BLaER1 (cell line): ENCODE measurements at regions not wholly inside any gene's neighbourhood (a gene's known extent, or its start where the extent isn't known, plus 50 kb on each side); places are given as distances from the start of the nearest gene placed in this dataset.

Experiments
- H3K27ac ChIP-seq: shearing (Covaris generic); formaldehyde crosslinking; 2 replicates; pipeline ENCODE4 v1.8.1; 2022
- H3K27me3 ChIP-seq: shearing (Covaris generic); formaldehyde crosslinking; 2 replicates; pipeline ENCODE4 v1.8.1; 2022
- H3K36me3 ChIP-seq: shearing (Covaris generic); formaldehyde crosslinking; 2 replicates; pipeline ENCODE4 v1.8.1; 2022
- H3K4me1 ChIP-seq: shearing (Covaris generic); formaldehyde crosslinking; 2 replicates; pipeline ENCODE4 v1.8.1; 2022
- H3K4me2 ChIP-seq: shearing (Covaris generic); formaldehyde crosslinking; 2 replicates; pipeline ENCODE4 v1.8.1; 2022
- H3K4me3 ChIP-seq: shearing (Covaris generic); formaldehyde crosslinking; 2 replicates; pipeline ENCODE4 v1.8.1; 2022
- H3K9ac ChIP-seq: shearing (Covaris generic); formaldehyde crosslinking; 2 replicates; pipeline ENCODE4 v1.8.1; 2022
- H3K9me3 ChIP-seq: shearing (Covaris generic); formaldehyde crosslinking; 2 replicates; pipeline ENCODE4 v1.8.1; 2022
- H4K20me1 ChIP-seq: shearing (Covaris generic); formaldehyde crosslinking; 2 replicates; pipeline ENCODE4 v1.8.1; 2022
- Cebpa-rat ChIP-seq: shearing (Covaris generic); IDR thresholded peaks from 2 replicates; pipeline ENCODE4 v1.8.1; 2022

- Histone ChIP-seq H3K27me3 (no peaks in the 10 kb centered on the region), H3K9ac (no peak overlapping the region)
Observed at GRCh38 chr10:1977461-1977860, 240.1 kb upstream of the ADARB2 start.

GRCh38 chr10:1972406-1972805, 235.1 kb upstream of the ADARB2 start:
- Histone ChIP-seq H3K27me3 (no peaks in the 10 kb centered on the region), H3K4me3 (no peak overlapping the region), H3K4me1 (no peaks in the 10 kb centered on the region), H4K20me1 (no peaks in the 10 kb centered on the region), H3K9ac (no peak overlapping the region), H3K36me3 (no peaks in the 10 kb centered on the region), H3K4me2 (no peak overlapping the region), H3K27ac (no peak overlapping the region), H3K9me3 (peaks cover 14% of the 10 kb centered on the region)
- no peak for TF ChIP-seq Cebpa-rat

More at GRCh38 chr10:1977461-1977860, 240.1 kb upstream of the ADARB2 start:
- Histone ChIP-seq H3K4me1 (no peaks in the 10 kb centered on the region), H3K4me2 (no peak overlapping the region), H4K20me1 (no peaks in the 10 kb centered on the region), H3K36me3 (no peaks in the 10 kb centered on the region), H3K9me3 (peaks cover 12% of the 10 kb centered on the region), H3K4me3 (no peak overlapping the region), H3K27ac (no peak overlapping the region)
- no peak for TF ChIP-seq Cebpa-rat

- no peak for TF ChIP-seq Cebpa-rat
- no peak overlapping the region for H3K27ac ChIP-seq
- H3K27me3 ChIP-seq = no peaks in the 10 kb centered on the region
- H3K9me3 ChIP-seq = peaks cover 14% of the 10 kb centered on the region
- H4K20me1 ChIP-seq = no peaks in the 10 kb centered on the region
- H3K9ac ChIP-seq = no peak overlapping the region
- no peaks in the 10 kb centered on the region for H3K4me1 ChIP-seq
- H3K4me2 ChIP-seq = no peak overlapping the region
- H3K36me3 ChIP-seq = no peaks in the 10 kb centered on the region
- H3K4me3 ChIP-seq = no peak overlapping the region
Observed at GRCh38 chr10:1968257-1969033, 231.1 kb upstream of the ADARB2 start.

- no peak for TF ChIP-seq Cebpa-rat
- Histone ChIP-seq H3K9ac (no peak overlapping the region), H3K9me3 (peaks cover 3% of the 10 kb centered on the region), H3K4me2 (no peak overlapping the region), H3K4me3 (no peak overlapping the region), H3K4me1 (no peaks in the 10 kb centered on the region), H3K36me3 (no peaks in the 10 kb centered on the region), H3K27ac (no peak overlapping the region), H3K27me3 (no peaks in the 10 kb centered on the region), H4K20me1 (no peaks in the 10 kb centered on the region)
Observed at GRCh38 chr10:1966712-1967376, 229.5 kb upstream of the ADARB2 start.

- H4K20me1 ChIP-seq = no peaks in the 10 kb centered on the region
- H3K36me3 ChIP-seq = no peaks in the 10 kb centered on the region
- H3K4me2 ChIP-seq = no peak overlapping the region
- H3K4me1 ChIP-seq = no peaks in the 10 kb centered on the region
- H3K4me3 ChIP-seq = no peak overlapping the region
- no peaks in the 10 kb centered on the region for H3K9me3 ChIP-seq
- no peak for TF ChIP-seq Cebpa-rat
- H3K27me3 ChIP-seq = no peaks in the 10 kb centered on the region
- no peak overlapping the region for H3K9ac ChIP-seq
- H3K27ac ChIP-seq = no peak overlapping the region
Observed at GRCh38 chr10:1964476-1964875, 227.2 kb upstream of the ADARB2 start.

GRCh38 chr10:1963341-1963740, 226.0 kb upstream of the ADARB2 start:
- no peak for TF ChIP-seq Cebpa-rat
- Histone ChIP-seq H3K9me3 (no peaks in the 10 kb centered on the region), H3K9ac (no peak overlapping the region), H3K4me2 (no peak overlapping the region), H3K27me3 (no peaks in the 10 kb centered on the region), H3K36me3 (no peaks in the 10 kb centered on the region), H3K27ac (no peak overlapping the region), H4K20me1 (no peaks in the 10 kb centered on the region), H3K4me1 (no peaks in the 10 kb centered on the region), H3K4me3 (no peak overlapping the region)

- Histone ChIP-seq H3K9me3 (no peaks in the 10 kb centered on the region), H3K27ac (no peak overlapping the region), H3K4me3 (no peak overlapping the region), H3K36me3 (no peaks in the 10 kb centered on the region), H3K4me2 (no peak overlapping the region), H4K20me1 (no peaks in the 10 kb centered on the region), H3K27me3 (no peaks in the 10 kb centered on the region), H3K9ac (no peak overlapping the region), H3K4me1 (peaks cover 5% of the 10 kb centered on the region; the same call in 1 of the 2 replicates)
- TF ChIP-seq Cebpa-rat = no peak
Observed at GRCh38 chr10:1961989-1962388, 224.7 kb upstream of the ADARB2 start.

- Histone ChIP-seq H3K9ac (no peak overlapping the region), H3K9me3 (no peaks in the 10 kb centered on the region), H3K4me3 (no peak overlapping the region), H3K36me3 (no peaks in the 10 kb centered on the region), H4K20me1 (no peaks in the 10 kb centered on the region), H3K27me3 (no peaks in the 10 kb centered on the region), H3K27ac (no peak overlapping the region), H3K4me1 (peaks cover 5% of the 10 kb centered on the region; the same call in 1 of the 2 replicates), H3K4me2 (no peak overlapping the region)
- TF ChIP-seq Cebpa-rat = 0 out of 2 replicates have a peak, but pooled peaks have one; percentile 43
Observed at GRCh38 chr10:1960982-1961381, 223.7 kb upstream of the ADARB2 start.

- no peak for TF ChIP-seq Cebpa-rat
- no peak overlapping the region for H3K9ac ChIP-seq
- H3K9me3 ChIP-seq = peaks cover 12% of the 10 kb centered on the region
- H3K4me2 ChIP-seq = no peak overlapping the region
- no peak overlapping the region for H3K27ac ChIP-seq
- no peak overlapping the region for H3K4me3 ChIP-seq
- no peaks in the 10 kb centered on the region for H3K36me3 ChIP-seq
- H4K20me1 ChIP-seq = no peaks in the 10 kb centered on the region
- peaks cover 5% of the 10 kb centered on the region; the same call in 1 of the 2 replicates for H3K4me1 ChIP-seq
- H3K27me3 ChIP-seq = no peaks in the 10 kb centered on the region
Observed at GRCh38 chr10:1957057-1957456, 219.7 kb upstream of the ADARB2 start.

GRCh38 chr10:1954300-1954699, 217.0 kb upstream of the ADARB2 start:
- Histone ChIP-seq H3K4me3 (no peak overlapping the region), H3K27ac (no peak overlapping the region), H3K9me3 (peaks cover 16% of the 10 kb centered on the region), H3K27me3 (no peaks in the 10 kb centered on the region), H3K36me3 (no peaks in the 10 kb centered on the region), H3K9ac (no peak overlapping the region), H3K4me1 (peaks cover 5% of the 10 kb centered on the region; the same call in 1 of the 2 replicates), H4K20me1 (no peaks in the 10 kb centered on the region), H3K4me2 (no peak overlapping the region)
- TF ChIP-seq Cebpa-rat = no peak
